Ramos (cell line): ENCODE measurements at regions not wholly inside any gene's neighbourhood (a gene's known extent, or its start where the extent isn't known, plus 50 kb on each side); places are given as distances from the start of the nearest gene placed in this dataset.

Source experiments
- in situ Hi-C: fragments of 300-500 bp; cut with MboI; formaldehyde crosslinking; loops from one replicate; pipeline ENCODE4 v1.14.3; 2022; ENCODE audit warnings: low sequenced_read_pairs; ENCODE audit not compliant: unreplicated experiment

DNA sequence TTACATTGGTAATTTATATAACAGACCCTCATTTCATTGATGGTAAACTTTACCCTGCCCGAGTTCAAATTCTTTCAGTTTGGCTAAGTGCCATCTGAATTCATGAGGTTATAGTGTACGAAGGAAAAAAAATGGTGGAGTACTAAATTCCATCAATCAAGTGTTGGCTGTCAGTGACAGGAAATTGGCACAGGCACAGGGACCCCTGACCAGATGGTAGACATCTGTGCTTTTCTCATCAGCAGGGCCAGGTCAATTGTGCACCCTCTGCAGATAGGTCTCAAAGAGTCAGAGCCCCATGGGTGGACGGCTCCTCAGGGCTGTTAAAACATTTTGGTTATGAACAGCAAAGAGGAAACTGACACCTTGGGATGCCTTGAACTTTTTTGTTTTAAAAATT, 439.2 kb downstream of the SETBP1 start:
- in situ Hi-C loops = loop anchor here (25.0 kb wide), 1 partner anchor 433 kb away; the partner anchor contains the start of gene SETBP1

DNA sequence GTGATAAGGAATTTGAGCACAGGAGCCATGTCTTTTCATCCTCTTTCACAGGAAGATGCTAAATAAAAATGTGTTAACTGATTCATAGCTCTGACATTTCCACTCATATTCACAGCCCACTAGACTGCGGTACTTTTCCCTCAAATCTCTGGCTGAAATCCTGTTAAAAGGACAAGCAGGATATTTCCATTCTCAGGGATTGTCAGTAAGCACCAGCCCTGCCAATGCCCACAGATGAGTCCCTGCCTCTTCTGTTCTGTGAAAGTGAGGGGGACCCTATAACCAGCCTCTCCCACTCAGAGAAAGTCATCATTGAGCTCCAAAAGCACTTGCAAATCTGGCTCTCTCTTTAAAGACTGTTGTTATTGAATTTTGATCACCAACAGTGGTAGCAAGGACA, 440.5 kb downstream of the SETBP1 start:
- in situ Hi-C loops = loop anchor here (25.0 kb wide), 1 partner anchor 434 kb away; the partner anchor contains the start of gene SETBP1

DNA sequence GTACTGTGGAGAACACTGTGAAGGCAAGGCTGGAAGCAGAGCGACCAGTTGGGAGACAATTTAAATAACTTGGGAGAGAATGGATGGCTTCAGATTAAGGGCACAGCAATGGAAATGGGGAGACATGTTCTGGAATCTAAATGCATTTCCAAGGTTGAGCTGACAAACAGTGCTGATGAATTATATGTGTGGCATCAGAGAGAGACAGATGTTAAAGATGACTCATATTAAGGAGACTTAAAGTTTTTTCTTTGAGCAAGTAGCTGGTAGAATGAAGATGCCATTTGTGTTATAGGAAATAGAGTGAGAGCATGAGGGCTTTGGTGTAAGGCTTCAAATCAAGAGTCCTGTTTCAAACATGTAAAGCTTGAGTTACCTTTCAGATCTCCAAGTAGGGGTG, 441.8 kb downstream of the SETBP1 start:
- in situ Hi-C loops = loop anchor here (25.0 kb wide), 1 partner anchor 435 kb away; the partner anchor contains the start of gene SETBP1

DNA sequence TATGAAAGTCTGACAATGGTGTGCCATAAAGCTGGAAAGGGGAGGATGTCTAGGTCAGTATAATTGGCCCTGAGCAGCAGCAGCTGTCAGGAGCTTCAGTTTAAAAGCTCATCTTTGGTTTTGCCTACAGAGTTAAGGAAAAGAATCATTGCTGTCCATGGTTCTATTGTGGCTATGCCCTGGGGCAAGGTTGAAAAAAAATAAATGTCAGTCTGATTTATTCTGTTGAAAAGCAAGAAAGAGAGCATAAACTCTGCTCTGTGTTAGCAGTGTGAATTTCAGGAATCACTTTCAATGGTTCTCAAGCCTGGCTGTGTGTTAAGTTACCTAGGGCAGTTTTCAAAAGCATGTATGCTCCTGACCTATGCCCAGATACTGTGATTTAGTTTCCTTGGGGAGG, 446.7 kb downstream of the SETBP1 start:
- in situ Hi-C loops = no loop called here

DNA sequence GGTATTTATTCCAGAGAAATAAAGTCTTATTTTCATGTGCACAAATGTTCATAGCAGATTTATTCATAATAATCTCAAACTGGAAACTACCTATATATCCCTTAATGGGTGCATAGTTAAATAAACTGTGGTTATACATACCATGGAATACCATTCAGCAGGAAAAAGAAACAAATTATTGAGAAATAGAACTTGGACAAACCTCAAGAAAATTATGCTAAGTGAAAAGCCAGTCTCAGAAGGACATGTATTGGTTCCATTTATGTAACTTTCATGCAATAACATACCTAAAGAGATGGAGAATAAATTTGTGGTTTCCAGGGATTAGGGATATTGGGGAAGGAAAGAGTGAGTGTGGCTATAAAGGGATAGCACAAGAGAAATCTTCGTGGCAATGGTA, 452.6 kb downstream of the SETBP1 start:
- in situ Hi-C loops = no loop called here

DNA sequence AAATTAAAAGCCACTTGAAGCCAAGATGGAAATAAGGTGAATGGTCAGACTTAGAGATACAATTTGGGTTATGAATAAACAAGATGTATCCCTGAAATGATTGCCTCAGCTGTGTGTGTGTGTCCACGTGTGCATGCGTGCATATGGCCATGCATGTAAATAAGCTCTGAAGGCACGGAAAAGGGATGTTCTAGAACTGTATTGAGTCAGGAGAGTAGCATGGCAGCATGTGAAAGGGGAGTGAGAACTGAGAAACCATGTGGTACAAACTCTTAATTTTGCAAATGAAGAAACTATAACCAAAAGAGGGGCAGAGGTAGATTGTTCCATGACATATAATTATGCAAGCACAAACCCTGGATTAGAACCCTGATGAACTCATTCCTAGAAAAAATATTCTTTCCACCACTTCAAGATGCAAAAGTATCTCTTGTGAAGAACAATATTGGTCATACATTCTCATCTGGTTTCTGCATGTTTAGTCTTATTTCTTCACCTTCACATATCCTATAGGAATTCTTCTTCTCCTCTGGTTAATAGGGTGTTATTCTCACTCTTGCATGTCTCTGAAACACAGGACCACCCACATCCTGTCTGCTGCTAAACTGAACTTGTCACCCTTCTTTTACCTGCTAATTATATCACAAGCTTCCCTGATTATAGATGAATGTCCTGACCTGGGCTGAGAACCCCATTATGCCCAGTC, 455.8 kb downstream of the SETBP1 start:
- in situ Hi-C loops = no loop called here

DNA sequence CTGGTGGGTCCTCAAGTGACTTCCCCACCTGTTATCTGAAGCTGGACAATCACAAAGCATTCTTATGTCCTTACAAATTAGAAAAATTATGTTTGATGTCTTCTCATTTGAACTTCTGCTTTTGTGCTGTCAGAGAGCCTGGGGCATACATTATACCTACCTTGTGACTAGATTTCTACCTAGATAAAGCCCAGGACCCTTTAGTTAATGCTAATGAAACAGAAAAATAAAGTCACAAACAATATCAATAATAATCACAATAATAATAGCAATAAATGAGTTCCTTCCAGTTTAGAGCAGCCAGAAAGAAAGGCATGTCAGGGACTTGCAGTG, 456.4 kb downstream of the SETBP1 start:
- in situ Hi-C loops = no loop called here

DNA sequence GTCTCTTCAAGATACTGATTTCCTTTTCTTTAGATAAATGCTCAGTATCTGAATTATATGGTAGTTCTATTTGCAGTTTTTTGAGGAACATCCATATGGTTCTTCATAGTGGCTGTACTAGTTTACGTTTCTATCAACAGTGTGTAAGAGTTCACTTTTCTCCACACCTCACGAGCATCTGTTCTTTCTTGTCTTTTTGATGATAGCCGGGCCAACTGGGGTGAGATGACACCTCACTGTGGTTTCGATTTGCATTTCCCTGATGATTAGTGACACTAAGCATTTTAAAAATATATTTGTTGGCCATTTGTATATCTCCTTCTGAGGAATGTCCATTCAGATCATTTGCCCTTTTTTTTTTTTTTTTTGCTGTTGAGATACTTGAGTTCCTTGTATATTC, 458.8 kb downstream of the SETBP1 start:
- in situ Hi-C loops = no loop called here

DNA sequence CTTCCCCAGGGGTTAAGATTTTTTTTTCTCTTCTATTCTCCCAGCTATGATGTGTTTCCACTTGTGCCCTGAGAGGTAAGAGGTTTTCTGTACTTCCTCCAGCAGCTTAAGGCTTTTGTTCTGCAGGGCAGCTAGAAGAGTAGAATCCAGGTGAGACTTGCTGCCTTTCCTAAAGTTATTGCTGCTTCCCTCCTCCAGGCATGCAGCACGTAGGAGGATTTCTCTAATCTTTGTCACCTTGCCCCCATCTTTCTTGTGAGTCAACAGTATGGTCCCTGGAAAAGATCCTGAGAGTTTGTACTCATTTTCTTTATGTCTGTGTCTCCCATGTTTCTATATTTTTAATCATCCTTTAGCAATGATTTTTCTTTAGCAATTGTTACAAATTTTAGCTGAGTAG, 462.2 kb downstream of the SETBP1 start:
- in situ Hi-C loops = no loop called here

DNA sequence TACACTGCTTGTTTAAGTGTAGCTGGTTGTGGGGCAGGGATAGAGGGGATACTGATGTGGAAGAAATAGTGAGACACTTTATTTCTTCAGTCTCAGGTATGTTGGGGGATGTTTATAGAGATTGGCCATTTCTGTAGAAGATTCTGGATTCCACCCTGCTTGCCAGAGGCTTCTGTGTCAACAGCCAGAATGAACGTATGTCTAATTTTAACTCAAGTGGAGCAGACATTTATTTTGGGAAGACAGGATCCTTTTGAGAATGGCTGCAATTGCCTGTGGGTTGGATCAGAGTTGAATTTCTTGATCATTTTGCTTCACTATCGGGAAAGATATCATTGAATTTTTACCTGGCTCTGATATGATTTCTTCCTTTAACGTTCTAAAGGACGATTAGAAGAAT, 465.6 kb upstream of the SLC14A2 start:
- in situ Hi-C loops = no loop called here

DNA sequence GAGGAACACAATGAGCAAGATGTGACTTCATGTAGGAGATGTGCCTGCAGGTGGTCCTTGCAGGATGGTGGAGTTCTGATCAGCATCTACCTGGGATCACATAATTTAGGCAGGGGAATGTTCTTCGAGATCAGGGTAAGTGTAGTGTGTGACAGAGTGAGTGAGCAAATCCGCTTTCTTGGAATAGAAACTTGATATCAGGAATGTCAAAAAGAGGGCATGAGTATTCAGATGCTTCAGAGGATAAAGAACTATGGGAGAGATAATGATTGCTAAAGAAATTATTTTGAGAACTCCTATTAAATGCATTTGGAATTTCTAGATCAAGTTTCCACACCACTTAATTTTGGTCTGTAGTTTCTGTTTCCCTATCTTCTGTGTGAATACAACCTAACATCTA, 463.6 kb upstream of the SLC14A2 start:
- in situ Hi-C loops = no loop called here

DNA sequence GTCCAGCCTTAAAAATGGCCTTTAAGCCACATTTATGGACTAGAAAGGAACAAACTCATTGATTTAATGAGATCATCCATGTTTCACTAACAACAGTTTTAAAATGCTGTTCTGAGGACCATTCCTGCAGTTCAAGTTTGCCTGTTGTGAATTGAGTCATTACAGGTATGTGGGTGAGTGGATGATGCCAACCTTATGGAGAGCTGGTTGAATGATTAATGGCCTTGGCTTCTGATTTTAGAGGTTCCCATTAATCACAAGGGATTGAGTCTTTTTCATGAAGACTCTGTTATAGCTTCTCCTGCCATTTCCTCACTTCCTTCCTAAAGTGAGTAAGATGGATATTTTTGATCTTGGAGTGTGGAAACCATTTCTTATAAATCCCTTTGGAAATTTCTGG, 459.8 kb upstream of the SLC14A2 start:
- in situ Hi-C loops = no loop called here

DNA sequence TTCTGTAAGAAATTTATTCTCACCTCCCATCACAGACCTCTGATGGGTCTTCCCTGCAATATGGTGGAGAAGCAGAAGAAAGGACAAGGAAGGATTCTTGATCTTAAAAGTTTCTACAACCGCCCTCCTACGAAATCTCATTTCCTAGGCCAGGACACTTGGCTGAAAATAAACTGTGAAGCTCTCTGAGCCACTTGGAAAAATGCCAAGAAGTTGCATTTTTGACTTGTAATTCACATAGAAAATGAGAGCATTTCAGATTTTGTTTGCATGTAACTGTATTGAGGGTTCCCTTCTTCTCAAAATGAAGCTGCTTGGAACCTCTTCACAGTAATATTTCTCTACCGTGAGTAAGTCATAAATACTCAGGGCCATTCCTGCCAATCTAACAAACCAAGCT, 458.3 kb upstream of the SLC14A2 start:
- in situ Hi-C loops = no loop called here

DNA sequence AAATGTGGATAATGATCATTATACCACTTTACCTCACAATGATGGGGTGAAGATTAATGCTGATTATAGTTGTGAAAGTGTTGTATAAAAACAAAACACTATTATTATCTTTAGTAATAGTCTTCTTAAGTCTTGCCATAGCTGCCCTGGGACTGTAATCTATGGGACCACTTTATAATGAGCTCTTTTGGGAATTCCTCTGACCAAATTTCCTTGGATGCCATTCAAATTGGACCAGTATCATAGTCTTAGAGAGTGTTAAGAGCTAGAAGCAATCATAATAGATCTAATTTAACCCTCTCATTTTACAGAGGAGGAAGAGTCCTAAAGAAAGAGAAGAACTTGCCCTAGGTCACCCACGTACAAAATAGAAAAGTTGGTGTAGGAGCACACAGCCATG, 457.7 kb upstream of the SLC14A2 start:
- in situ Hi-C loops = no loop called here

DNA sequence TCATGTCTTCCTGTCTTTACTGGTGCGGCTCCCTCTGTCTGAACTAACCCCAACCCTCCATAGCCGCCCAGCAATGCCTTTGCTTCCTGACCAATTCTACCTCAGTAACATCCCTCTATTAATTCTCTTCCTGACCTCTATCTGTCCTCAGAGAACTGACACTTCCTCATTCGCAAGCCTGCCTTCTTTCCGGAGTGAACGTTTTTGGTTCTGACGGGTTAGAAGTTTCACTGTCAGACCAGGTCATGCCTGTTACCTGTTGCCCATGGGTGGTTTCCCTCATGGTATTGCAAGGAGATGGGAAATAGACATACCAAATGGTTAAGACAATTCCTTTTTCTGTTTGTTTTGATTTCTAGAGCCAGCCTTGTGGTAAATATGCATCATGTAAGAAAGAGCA, 453.4 kb upstream of the SLC14A2 start:
- in situ Hi-C loops = no loop called here

DNA sequence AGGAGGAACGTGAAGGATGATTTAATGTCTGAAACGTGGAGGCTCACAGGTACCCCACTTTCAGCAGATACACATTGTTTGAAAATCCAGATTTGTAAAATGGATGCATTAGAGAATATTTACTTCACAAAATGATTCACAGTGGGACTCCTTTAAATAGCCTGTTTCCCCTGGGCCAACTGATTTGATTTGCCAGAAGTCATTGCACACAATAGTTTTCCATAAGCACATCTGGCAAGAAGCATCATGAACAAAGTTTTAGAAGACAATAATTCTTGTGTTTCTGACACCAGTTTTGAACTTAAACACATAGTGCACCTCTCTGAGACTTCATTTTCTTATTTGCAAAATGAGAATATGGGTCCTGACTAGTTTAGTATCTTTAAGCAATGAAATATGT, 451.4 kb upstream of the SLC14A2 start:
- in situ Hi-C loops = no loop called here

DNA sequence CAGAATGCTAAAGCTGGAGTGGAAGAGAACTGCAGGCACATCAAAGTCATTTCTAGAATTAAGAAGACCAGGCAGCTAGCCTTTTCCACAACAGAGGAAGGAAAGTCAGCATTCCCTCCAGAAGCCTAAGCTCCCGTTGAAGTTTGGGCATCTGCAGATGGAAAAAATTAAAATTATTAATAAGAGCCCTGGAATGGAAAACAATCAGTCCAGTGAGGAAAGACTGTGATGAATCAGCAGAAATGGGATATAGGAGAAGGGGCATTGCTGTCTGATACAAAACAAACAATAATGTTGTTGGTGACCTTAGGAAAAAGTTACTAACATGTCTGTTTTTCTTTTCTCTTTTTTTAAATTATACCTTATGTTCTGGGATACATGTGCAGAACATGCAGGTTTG, 450.7 kb upstream of the SLC14A2 start:
- in situ Hi-C loops = no loop called here

DNA sequence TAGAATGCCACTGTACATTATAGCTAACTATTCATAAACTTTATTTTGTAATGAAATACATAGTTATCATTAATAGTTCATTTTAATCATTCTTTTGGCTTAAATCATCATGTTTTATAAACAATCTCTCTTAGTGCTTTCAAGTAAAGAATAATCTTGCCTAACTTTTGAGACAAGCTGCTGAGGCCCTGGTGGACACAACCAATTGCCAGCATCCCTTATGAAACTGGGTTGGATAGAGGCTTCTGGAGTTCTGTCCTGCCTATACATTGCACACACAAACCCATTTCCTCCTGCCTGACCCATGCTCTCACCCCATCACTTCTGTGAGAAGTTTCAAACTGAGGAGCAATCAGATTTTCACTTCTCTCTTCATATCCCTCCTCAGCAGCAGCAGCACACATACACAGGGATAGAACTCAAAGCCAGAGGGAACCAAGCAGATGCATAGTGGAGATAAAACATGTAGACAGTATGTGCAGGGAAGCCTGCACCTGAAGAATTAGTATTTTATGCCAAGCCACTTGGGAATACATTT, 450.0 kb upstream of the SLC14A2 start:
- in situ Hi-C loops = no loop called here

DNA sequence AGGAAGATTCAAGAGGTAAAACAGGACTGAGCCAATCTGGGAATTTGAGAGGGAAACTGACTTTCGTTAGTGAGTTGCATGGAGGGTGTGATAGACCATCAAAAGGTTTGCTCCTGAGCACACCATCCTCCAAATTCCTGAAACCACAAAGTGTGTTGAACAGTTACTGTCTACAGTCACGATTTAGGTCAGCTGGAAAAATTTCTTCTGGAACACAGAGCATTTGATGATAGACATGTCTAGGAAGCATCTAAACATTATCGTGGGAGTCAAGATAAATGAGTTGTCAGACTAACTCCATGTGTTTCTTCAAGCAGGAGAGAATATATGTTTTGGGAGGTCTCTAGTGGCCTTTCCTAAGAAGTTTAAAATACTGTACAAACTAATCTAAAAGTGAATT, 449.4 kb upstream of the SLC14A2 start:
- in situ Hi-C loops = no loop called here

DNA sequence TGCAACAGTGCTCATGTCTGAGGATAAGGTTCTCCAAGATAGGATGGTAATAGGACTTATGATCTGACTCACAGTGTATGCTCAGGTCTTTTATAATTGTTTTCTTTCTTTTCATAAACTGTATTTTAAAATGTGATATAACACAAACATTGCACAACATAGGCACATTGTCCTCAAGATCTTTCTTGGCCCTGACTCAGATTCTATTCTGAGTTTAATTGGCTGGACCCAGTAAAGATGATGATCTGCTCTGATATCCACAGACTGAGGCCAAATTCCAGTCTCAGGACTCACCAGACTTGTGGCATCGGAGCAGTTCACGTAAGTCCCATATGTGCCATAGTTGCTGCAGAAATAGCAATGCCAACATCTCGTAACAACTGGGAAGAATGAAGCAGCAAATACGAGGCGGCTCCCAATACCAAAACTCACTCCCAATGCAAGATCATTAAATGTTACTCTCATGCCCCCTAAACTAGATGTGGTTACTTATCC, 448.9 kb upstream of the SLC14A2 start:
- in situ Hi-C loops = no loop called here

DNA sequence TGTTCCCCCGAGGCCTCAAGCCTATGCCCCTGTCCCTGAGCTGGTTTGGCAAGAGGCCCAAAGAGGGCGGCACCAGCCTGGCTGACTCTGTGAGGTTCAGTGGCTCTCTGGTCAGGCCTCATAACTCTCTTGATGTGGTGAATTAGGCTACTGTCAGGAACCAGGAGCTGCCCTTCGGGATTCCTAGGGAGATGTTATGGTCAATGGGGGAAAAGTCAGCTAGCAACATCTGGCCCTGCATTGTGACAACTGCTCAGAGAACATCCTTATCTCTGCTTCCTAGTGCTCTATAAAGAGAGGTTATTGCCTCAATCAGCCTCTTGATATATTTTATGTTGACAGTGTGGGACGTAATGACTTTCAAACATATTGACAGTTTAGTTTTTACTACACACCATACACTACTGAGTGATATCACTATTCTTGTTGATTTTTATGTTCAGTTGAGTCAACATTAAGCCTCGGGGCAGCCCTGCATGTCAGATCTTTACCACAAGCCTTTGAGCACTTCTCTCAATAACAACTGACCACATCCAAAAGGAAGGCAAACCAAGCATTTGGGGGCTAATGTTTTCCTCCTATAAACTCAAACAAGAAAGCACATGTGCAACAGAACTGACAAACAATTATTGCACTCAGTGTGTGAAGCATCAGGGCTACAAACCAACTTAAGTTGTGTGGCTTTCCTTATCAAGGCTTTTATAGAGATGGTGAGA, 448.3 kb upstream of the SLC14A2 start:
- in situ Hi-C loops = no loop called here
